Lower leg skin (tissue), 3 donors: ENCODE measurements at regions not wholly inside any gene's neighbourhood (a gene's known extent, or its start where the extent isn't known, plus 50 kb on each side); places are given as distances from the start of the nearest gene placed in this dataset.

ENCODE experiments used
- POLR2A ChIP-seq, 2 donors: fragments of 450-650 bp; IDR thresholded peaks; one replicate each; pipeline ENCODE4 v1.6.1; 2016 to 2017; ENCODE audit warnings: antibody characterized with exemption in 2 of 2, mild to moderate bottlenecking in 1 of 2, moderate library complexity in 1 of 2
- TF ChIP-seq, protein P1 (sequence below), 3 donors: fragments of 450-650 bp; IDR thresholded peaks; one replicate each; pipeline ENCODE4 v1.5.1; 2016; ENCODE audit warnings: antibody characterized with exemption in 3 of 3, mild to moderate bottlenecking in 3 of 3, moderate library complexity in 2 of 3

DNA sequence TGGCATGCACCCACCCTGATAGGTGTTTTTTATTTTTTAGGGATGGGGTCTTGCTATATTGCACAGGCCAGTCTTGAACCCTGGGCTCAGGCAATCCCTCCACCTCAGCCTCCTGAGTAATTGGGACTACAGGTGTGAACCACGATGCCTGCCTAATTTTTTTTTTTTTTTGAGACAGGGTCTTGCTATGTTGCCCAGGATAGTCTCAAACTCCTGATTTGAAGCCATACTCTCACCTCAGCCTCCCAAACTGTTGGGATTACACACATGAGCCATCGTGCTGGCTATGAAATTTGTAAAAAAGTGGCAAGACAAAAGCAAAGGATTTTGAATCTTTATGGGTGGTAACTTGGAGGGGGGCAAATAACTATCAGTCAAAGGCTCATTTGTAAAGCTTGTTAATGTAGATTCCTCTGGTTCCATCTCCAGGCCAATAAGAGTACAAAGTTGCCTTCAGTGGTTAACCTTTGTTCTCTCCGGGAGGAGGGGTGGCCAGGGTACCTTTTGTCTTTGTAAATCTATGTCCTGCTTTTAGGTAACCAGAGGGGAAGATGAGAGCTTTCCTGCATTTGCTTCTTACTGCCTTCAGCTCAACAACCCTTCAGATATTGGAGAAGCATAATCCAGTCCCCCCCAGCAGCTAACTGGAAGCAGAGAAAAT lies 372.0 kb upstream of the JARID2 start:
- TF ChIP-seq, protein P1, sequence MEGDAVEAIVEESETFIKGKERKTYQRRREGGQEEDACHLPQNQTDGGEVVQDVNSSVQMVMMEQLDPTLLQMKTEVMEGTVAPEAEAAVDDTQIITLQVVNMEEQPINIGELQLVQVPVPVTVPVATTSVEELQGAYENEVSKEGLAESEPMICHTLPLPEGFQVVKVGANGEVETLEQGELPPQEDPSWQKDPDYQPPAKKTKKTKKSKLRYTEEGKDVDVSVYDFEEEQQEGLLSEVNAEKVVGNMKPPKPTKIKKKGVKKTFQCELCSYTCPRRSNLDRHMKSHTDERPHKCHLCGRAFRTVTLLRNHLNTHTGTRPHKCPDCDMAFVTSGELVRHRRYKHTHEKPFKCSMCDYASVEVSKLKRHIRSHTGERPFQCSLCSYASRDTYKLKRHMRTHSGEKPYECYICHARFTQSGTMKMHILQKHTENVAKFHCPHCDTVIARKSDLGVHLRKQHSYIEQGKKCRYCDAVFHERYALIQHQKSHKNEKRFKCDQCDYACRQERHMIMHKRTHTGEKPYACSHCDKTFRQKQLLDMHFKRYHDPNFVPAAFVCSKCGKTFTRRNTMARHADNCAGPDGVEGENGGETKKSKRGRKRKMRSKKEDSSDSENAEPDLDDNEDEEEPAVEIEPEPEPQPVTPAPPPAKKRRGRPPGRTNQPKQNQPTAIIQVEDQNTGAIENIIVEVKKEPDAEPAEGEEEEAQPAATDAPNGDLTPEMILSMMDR (IDR thresholded peaks at IDR 0.05) = no peak
- no peak for TF ChIP-seq POLR2A (IDR thresholded peaks at IDR 0.05)
